Keratinocyte (primary cell): ENCODE measurements at regions not wholly inside any gene's neighbourhood (a gene's known extent, or its start where the extent isn't known, plus 50 kb on each side); places are given as distances from the start of the nearest gene placed in this dataset.

Experiments used
- DNase-seq: peaks from one replicate; pipeline ENCODE4 v3.0.0-alpha.2; 2011; ENCODE audit warnings: low read depth, missing footprints, low spot score
- FAIRE-seq: peaks from 2 replicates; lab custom pipeline; 2011; peaks lifted over from hg19 to GRCh38; lab: Jason Lieb, UNC
- H2AFZ ChIP-seq: 2 replicates; pipeline ENCODE4 v1.6.0; 2012; ENCODE audit warnings: low read length, control low read depth, inconsistent platforms; ENCODE audit not compliant: control insufficient read depth
- H3K27ac ChIP-seq: 2 replicates; pipeline ENCODE4 v1.5.1; 2011; ENCODE audit warnings: low read length; ENCODE audit not compliant: control insufficient read depth, insufficient read depth
- H3K27me3 ChIP-seq: 3 replicates; pipeline ENCODE4 v1.6.0; 2011; ENCODE audit warnings: low read length; ENCODE audit not compliant: control insufficient read depth, insufficient read depth; ENCODE audit errors: extremely low read depth
- H3K36me3 ChIP-seq, 2 experiments: 2 replicates in 1 of 2; 3 replicates in 1 of 2; pipeline ENCODE4 v1.5.1; 2011; ENCODE audit warnings: low read length in 2 of 2, mild to moderate bottlenecking in 1 of 2; ENCODE audit not compliant: control insufficient read depth in 2 of 2, insufficient read depth in 2 of 2; ENCODE audit errors: extremely low read depth in 1 of 2
- H3K4me1 ChIP-seq: 3 replicates; pipeline ENCODE4 v1.5.1; 2011; ENCODE audit warnings: low read length; ENCODE audit not compliant: control insufficient read depth, insufficient read depth; ENCODE audit errors: extremely low read depth
- H3K4me2 ChIP-seq: 3 replicates; pipeline ENCODE4 v1.6.0; 2011; ENCODE audit warnings: low read depth, low read length; ENCODE audit not compliant: control insufficient read depth, insufficient read depth; ENCODE audit errors: extremely low read depth
- H3K4me3 ChIP-seq, 3 experiments: fragments of 200-600 bp in 1 of 3; sonication (generic) in 1 of 3; 2 replicates in 2 of 3; 3 replicates in 1 of 3; pipeline ENCODE4 v1.5.1; 2011 to 2016; ENCODE audit warnings: low read length in 3 of 3, mild to moderate bottlenecking in 3 of 3, control low read depth in 2 of 3, inconsistent platforms in 1 of 3, low read depth in 1 of 3, mixed read lengths in 1 of 3, mixed run types in 1 of 3, moderate library complexity in 1 of 3; ENCODE audit not compliant: control insufficient read depth in 2 of 3, insufficient read depth in 2 of 3; ENCODE audit errors: extremely low read depth in 1 of 3
- H3K79me2 ChIP-seq: 2 replicates; pipeline ENCODE4 v1.6.0; 2012; ENCODE audit warnings: low read length; ENCODE audit not compliant: control insufficient read depth, insufficient read depth
- H3K9ac ChIP-seq: 3 replicates; pipeline ENCODE4 v1.6.0; 2011; ENCODE audit warnings: low read length; ENCODE audit not compliant: control insufficient read depth, insufficient read depth; ENCODE audit errors: extremely low read depth
- H3K9me1 ChIP-seq: 3 replicates; pipeline ENCODE4 v1.6.0; 2011; ENCODE audit warnings: low read length; ENCODE audit not compliant: control insufficient read depth, insufficient read depth; ENCODE audit errors: extremely low read depth
- H3K9me3 ChIP-seq: 2 replicates; pipeline ENCODE4 v1.5.1; 2012; ENCODE audit warnings: low read depth, low read length; ENCODE audit not compliant: control insufficient read depth
- H4K20me1 ChIP-seq: 3 replicates; pipeline ENCODE4 v1.6.0; 2011; ENCODE audit warnings: low read length; ENCODE audit not compliant: control insufficient read depth, insufficient read depth; ENCODE audit errors: extremely low read depth
- EZH2 ChIP-seq: IDR thresholded peaks from one replicate; pipeline ENCODE4 v1.6.1; 2012; ENCODE audit warnings: inconsistent platforms, mild to moderate bottlenecking, low read length, moderate library complexity
- dilution Hi-C: fragments of 300-500 bp; cut with MboI; formaldehyde crosslinking; loops from one replicate; pipeline ENCODE4 v1.7.0; 2020; ENCODE audit warnings: low sequenced_read_pairs; ENCODE audit not compliant: extremely low pct_ligation_motif_present
- TF ChIP-seq, protein P1 (sequence below), 3 experiments: IDR thresholded peaks in 1 of 3; conservative IDR thresholded peaks in 1 of 3; optimal IDR thresholded peaks in 1 of 3; 2 replicates in 2 of 3; 3 replicates in 1 of 3; pipeline versions ENCODE3 to v1.5.1; 2011; ENCODE audit warnings: low read length in 3 of 3, mild to moderate bottlenecking in 3 of 3, moderate library complexity in 2 of 3, control low read depth in 1 of 3, inconsistent platforms in 1 of 3; ENCODE audit not compliant: insufficient read depth in 2 of 3; ENCODE audit errors: extremely low read depth in 1 of 3

DNA sequence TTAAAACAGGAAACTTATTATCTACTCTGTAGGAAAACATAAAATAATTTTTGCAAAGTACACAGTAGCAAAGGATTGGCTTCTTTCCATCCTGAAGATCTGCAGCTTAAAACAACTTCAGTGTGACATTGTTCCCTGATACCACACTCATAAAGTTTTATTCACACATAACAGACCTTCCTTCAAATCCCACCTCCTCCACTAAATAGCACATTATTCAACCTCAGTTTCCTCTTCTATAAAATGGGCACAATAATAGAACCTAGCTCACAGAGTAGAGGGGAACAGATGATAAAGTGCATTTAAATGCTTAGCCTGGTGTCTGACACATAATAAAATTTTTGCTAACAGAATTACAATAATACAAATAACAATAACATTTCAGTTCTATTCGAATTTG, 250.4 kb upstream of the RBBP8 start:
- no peaks in the 10 kb centered on the region for H3K9me1 ChIP-seq
- no peak overlapping the region for H3K4me3 ChIP-seq
- dilution Hi-C loops = no loop called here
- no peak overlapping the region for H3K27ac ChIP-seq
- TF ChIP-seq EZH2 = no peak
- TF ChIP-seq, protein P1, sequence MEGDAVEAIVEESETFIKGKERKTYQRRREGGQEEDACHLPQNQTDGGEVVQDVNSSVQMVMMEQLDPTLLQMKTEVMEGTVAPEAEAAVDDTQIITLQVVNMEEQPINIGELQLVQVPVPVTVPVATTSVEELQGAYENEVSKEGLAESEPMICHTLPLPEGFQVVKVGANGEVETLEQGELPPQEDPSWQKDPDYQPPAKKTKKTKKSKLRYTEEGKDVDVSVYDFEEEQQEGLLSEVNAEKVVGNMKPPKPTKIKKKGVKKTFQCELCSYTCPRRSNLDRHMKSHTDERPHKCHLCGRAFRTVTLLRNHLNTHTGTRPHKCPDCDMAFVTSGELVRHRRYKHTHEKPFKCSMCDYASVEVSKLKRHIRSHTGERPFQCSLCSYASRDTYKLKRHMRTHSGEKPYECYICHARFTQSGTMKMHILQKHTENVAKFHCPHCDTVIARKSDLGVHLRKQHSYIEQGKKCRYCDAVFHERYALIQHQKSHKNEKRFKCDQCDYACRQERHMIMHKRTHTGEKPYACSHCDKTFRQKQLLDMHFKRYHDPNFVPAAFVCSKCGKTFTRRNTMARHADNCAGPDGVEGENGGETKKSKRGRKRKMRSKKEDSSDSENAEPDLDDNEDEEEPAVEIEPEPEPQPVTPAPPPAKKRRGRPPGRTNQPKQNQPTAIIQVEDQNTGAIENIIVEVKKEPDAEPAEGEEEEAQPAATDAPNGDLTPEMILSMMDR (optimal IDR thresholded peaks at IDR 0.05 in 1 of 3, IDR thresholded peaks at IDR 0.05 in 1 of 3, conservative IDR thresholded peaks at IDR 0.05 in 1 of 3; ENCODE audit: extremely low read depth in 1 of 3, insufficient read depth in 2 of 3, low read length in 3 of 3) = no peak
- H3K27me3 ChIP-seq = peaks cover 22% of the 10 kb centered on the region
- no peak overlapping the region for H3K9ac ChIP-seq
- H3K9me3 ChIP-seq = no peaks in the 10 kb centered on the region
- no peaks in the 10 kb centered on the region for H3K79me2 ChIP-seq
- no peaks in the 10 kb centered on the region for H4K20me1 ChIP-seq
- FAIRE-seq = no peak
- H3K36me3 ChIP-seq = no peaks in the 10 kb centered on the region
- DNase-seq = no peak
- no peak overlapping the region for H3K4me2 ChIP-seq
- no peaks in the 10 kb centered on the region for H3K4me1 ChIP-seq
- no peak overlapping the region for H2AFZ ChIP-seq

DNA sequence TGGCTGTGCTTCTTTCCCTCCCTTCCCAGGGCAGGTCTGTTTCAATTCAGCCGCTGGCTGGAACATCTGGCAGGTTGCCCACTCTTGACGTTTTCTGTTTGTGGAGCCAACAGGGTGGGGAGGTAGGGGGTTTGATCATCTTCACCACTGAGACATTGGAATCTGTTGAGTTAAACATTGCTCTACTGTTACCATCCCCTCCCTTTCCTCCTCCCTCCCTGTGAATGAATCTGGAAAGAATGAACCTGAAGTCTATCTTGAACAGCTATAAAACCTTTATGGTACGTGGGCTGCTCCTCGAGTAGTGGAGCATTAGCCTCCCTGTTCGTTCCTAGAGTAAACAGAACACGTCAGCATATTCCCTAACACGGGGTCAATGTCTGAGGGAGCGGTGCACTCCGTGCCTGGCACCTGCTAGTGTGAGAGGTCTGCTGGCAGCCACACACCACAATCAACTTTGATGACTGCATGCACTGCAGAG, 249.9 kb upstream of the RBBP8 start:
- no peak overlapping the region for H3K4me3 ChIP-seq
- H4K20me1 ChIP-seq = no peaks in the 10 kb centered on the region
- H3K4me2 ChIP-seq = no peak overlapping the region
- no peaks in the 10 kb centered on the region for H3K79me2 ChIP-seq
- H3K27me3 ChIP-seq = peaks cover 21% of the 10 kb centered on the region
- no peaks in the 10 kb centered on the region for H3K36me3 ChIP-seq
- no peak overlapping the region for H3K9ac ChIP-seq
- no peak overlapping the region for H2AFZ ChIP-seq
- H3K27ac ChIP-seq = no peak overlapping the region
- dilution Hi-C loops = no loop called here
- TF ChIP-seq EZH2 = no peak
- TF ChIP-seq, protein P1 (optimal IDR thresholded peaks at IDR 0.05 in 1 of 3, IDR thresholded peaks at IDR 0.05 in 1 of 3, conservative IDR thresholded peaks at IDR 0.05 in 1 of 3; ENCODE audit: extremely low read depth in 1 of 3, insufficient read depth in 2 of 3, low read length in 3 of 3) = no peak
- no peaks in the 10 kb centered on the region for H3K9me3 ChIP-seq
- no peak for DNase-seq
- H3K9me1 ChIP-seq = no peaks in the 10 kb centered on the region
- no peaks in the 10 kb centered on the region for H3K4me1 ChIP-seq
- FAIRE-seq = no peak
